ENCODE measurements at regions not wholly inside any gene's neighbourhood (a gene's known extent, or its start where the extent isn't known, plus 50 kb on each side); places are given as distances from the start of the nearest gene placed in this dataset.
"Not testable (repeated sequence)": the region's sequence is repeated elsewhere in the genome, so short reads cannot be mapped to it uniquely, and the experiment has no call there.

GRCh38 chr1:79252598-79252997 is 246.1 kb upstream of the ADGRL4 start:
- Histone ChIP-seq H3K9me3 (no peaks in the 10 kb centered on the region), H3K36me3 (no peaks in the 10 kb centered on the region), H3K4me1 (no peaks in the 10 kb centered on the region), H3K27ac (no peak overlapping the region), H3K4me3 (no peak overlapping the region), H3K27me3 (no peaks in the 10 kb centered on the region)
- TF ChIP-seq CTCF (IDR thresholded peaks at IDR 0.05): no peak
- intact Hi-C loops (cut with DNase I; ENCODE audit: low total_unique reads): no loop called here
- DNase-seq: no peak

GRCh38 chr1:79239840-79240239 is 233.3 kb upstream of the ADGRL4 start:
- H3K4me3 ChIP-seq: no peak overlapping the region
- H3K4me1 ChIP-seq: no peaks in the 10 kb centered on the region
- H3K27me3 ChIP-seq: no peaks in the 10 kb centered on the region
- TF ChIP-seq CTCF (IDR thresholded peaks at IDR 0.05): no peak
- no peak for DNase-seq
- H3K36me3 ChIP-seq: no peaks in the 10 kb centered on the region
- intact Hi-C loops (cut with DNase I; ENCODE audit: low total_unique reads): no loop called here
- H3K27ac ChIP-seq: no peak overlapping the region
- H3K9me3 ChIP-seq: no peaks in the 10 kb centered on the region

GRCh38 chr1:79235301-79236002 is 228.9 kb upstream of the ADGRL4 start:
- Histone ChIP-seq H3K36me3 (no peaks in the 10 kb centered on the region), H3K27me3 (no peaks in the 10 kb centered on the region), H3K9me3 (no peaks in the 10 kb centered on the region), H3K4me3 (no peak overlapping the region), H3K4me1 (no peaks in the 10 kb centered on the region), H3K27ac (no peak overlapping the region)
- DNase-seq: no peak
- intact Hi-C loops (cut with DNase I; ENCODE audit: low total_unique reads): no loop called here
- no peak for TF ChIP-seq CTCF (IDR thresholded peaks at IDR 0.05)

- H3K4me3 ChIP-seq: no peak overlapping the region
- no peaks in the 10 kb centered on the region for H3K9me3 ChIP-seq
- no peak overlapping the region for H3K27ac ChIP-seq
- DNase-seq: no peak
- no peaks in the 10 kb centered on the region for H3K27me3 ChIP-seq
- H3K4me1 ChIP-seq: no peaks in the 10 kb centered on the region
- intact Hi-C loops (cut with DNase I; ENCODE audit: low total_unique reads): no loop called here
- H3K36me3 ChIP-seq: no peaks in the 10 kb centered on the region
- TF ChIP-seq CTCF (IDR thresholded peaks at IDR 0.05): no peak
Measured at GRCh38 chr1:79232818-79233217, 226.3 kb upstream of the ADGRL4 start.

- H3K4me3 ChIP-seq; H3K27ac ChIP-seq; H3K4me1 ChIP-seq; DNase-seq; H3K27me3 ChIP-seq; H3K9me3 ChIP-seq; H3K36me3 ChIP-seq; intact Hi-C loops (cut with DNase I; ENCODE audit: low total_unique reads): not testable (repeated sequence)
Measured at GRCh38 chr1:79230751-79231150, 224.2 kb upstream of the ADGRL4 start.

GRCh38 chr1:79226963-79227362 is 220.4 kb upstream of the ADGRL4 start:
- H3K4me3 ChIP-seq: no peak overlapping the region
- no peak for DNase-seq
- H3K9me3 ChIP-seq: no peaks in the 10 kb centered on the region
- no peaks in the 10 kb centered on the region for H3K4me1 ChIP-seq
- no peak overlapping the region for H3K27ac ChIP-seq
- no peaks in the 10 kb centered on the region for H3K36me3 ChIP-seq
- no peak for TF ChIP-seq CTCF (IDR thresholded peaks at IDR 0.05)
- intact Hi-C loops (cut with DNase I; ENCODE audit: low total_unique reads): no loop called here
- H3K27me3 ChIP-seq: no peaks in the 10 kb centered on the region

Measured in tibial artery (tissue), 4 donors.